ENCODE measurements at regions not wholly inside any gene's neighbourhood (a gene's known extent, or its start where the extent isn't known, plus 50 kb on each side); places are given as distances from the start of the nearest gene placed in this dataset.

DNA sequence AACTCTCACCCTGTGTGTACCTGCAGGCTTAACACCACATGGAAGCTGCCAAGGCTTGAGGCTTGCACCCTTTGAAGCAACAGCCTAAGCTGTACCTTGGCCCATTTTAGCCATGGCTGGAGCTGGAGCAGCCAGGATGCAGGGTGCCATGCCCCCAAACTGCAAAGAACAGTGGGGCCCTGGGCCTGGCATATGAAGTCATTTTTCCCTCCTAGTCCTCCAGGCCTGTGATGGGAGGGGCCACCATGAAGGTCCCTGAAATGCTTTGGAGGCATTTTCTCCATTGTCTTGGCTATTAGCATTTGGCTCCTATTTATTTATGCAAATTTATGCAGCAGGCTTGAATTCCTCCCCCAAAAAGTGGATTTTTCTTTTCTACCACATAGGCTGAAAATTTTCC, 238.4 kb downstream of the CDCA7 start:
- H3K27ac Mint-ChIP-seq: no peak overlapping the region
- H3K36me3 Mint-ChIP-seq (ENCODE audit: low read depth): peaks cover 16% of the 10 kb centered on the region
- H3K27me3 Mint-ChIP-seq (ENCODE audit: insufficient read depth): peaks cover 23% of the 10 kb centered on the region
- TF ChIP-seq, protein P1, sequence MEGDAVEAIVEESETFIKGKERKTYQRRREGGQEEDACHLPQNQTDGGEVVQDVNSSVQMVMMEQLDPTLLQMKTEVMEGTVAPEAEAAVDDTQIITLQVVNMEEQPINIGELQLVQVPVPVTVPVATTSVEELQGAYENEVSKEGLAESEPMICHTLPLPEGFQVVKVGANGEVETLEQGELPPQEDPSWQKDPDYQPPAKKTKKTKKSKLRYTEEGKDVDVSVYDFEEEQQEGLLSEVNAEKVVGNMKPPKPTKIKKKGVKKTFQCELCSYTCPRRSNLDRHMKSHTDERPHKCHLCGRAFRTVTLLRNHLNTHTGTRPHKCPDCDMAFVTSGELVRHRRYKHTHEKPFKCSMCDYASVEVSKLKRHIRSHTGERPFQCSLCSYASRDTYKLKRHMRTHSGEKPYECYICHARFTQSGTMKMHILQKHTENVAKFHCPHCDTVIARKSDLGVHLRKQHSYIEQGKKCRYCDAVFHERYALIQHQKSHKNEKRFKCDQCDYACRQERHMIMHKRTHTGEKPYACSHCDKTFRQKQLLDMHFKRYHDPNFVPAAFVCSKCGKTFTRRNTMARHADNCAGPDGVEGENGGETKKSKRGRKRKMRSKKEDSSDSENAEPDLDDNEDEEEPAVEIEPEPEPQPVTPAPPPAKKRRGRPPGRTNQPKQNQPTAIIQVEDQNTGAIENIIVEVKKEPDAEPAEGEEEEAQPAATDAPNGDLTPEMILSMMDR (IDR thresholded peaks at IDR 0.05): no peak
- H3K4me1 Mint-ChIP-seq (ENCODE audit: low read depth): peaks cover 31% of the 10 kb centered on the region
- H3K9me3 Mint-ChIP-seq: peaks cover 31% of the 10 kb centered on the region
- no peak for DNase-seq
- H3K4me3 Mint-ChIP-seq: no peak overlapping the region

- Mint-ChIP-seq H3K27ac (no peak overlapping the region), H3K9me3 (peaks cover 26% of the 10 kb centered on the region), H3K27me3 (ENCODE audit: insufficient read depth) (peaks cover 29% of the 10 kb centered on the region), H3K4me3 (no peak overlapping the region), H3K36me3 (ENCODE audit: low read depth) (peaks cover 16% of the 10 kb centered on the region), H3K4me1 (ENCODE audit: low read depth) (peaks cover under 1% of the 10 kb centered on the region)
- no peak for DNase-seq
- TF ChIP-seq, protein P1 (IDR thresholded peaks at IDR 0.05): no peak
These were observed 241.6 kb downstream of the CDCA7 start for GRCh38 chr2:173596244-173596643.

DNA sequence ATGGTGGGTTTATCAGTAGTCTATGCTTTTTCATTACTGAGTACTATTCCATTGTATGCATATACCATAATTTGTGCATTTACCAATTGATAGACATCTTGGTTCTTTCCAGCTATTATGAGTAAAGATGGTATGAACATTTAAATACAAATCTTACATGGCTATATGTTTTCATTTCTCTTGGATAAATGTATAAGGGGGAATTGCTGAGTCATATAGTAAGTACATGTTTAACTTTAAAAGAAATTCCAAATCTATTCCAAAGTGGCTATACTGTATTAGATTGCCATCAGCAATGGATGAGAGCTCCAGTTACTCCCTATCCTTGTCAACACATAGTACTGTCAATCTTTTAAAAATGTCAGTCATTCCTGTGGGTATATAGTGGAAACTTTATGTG, 243.9 kb downstream of the CDCA7 start:
- Mint-ChIP-seq H3K4me1 (ENCODE audit: low read depth) (no peaks in the 10 kb centered on the region), H3K27ac (no peak overlapping the region), H3K27me3 (ENCODE audit: insufficient read depth) (peaks cover 26% of the 10 kb centered on the region), H3K4me3 (no peak overlapping the region), H3K36me3 (ENCODE audit: low read depth) (peaks cover 6% of the 10 kb centered on the region), H3K9me3 (peaks cover 7% of the 10 kb centered on the region)
- DNase-seq: no peak
- TF ChIP-seq, protein P1 (IDR thresholded peaks at IDR 0.05): no peak

DNA sequence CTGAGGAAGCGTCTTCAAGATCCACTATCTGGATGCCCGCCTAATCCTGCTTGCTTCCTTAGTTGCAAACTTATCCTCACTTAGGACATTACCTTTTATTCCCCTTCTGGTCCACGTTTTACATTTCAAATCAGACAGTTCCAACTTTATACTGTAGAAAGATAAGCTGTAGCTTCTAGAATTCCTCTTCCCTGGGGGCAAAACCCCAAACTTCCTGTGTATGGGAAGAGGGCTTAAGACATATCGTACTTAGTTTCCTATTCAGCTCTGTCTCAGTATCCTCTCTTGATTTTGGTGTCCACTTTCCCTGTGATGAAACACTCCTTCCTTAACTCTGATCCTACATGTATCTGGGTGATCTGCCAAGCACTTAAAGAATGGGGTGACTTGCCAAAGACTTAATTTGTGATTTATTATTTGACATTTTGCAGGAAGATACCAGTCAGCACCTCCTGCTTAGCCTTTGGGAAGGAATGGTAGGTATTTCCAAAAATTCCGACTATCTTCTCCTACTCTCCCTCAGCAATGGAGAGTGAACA, 245.2 kb downstream of the CDCA7 start:
- Mint-ChIP-seq H3K27ac (no peak overlapping the region), H3K36me3 (ENCODE audit: low read depth) (no peaks in the 10 kb centered on the region), H3K9me3 (no peaks in the 10 kb centered on the region), H3K4me3 (no peak overlapping the region), H3K27me3 (ENCODE audit: insufficient read depth) (peaks cover 15% of the 10 kb centered on the region; the same call in 1 of the 2 replicates), H3K4me1 (ENCODE audit: low read depth) (no peaks in the 10 kb centered on the region)
- DNase-seq: no peak
- TF ChIP-seq, protein P1 (IDR thresholded peaks at IDR 0.05): no peak

DNA sequence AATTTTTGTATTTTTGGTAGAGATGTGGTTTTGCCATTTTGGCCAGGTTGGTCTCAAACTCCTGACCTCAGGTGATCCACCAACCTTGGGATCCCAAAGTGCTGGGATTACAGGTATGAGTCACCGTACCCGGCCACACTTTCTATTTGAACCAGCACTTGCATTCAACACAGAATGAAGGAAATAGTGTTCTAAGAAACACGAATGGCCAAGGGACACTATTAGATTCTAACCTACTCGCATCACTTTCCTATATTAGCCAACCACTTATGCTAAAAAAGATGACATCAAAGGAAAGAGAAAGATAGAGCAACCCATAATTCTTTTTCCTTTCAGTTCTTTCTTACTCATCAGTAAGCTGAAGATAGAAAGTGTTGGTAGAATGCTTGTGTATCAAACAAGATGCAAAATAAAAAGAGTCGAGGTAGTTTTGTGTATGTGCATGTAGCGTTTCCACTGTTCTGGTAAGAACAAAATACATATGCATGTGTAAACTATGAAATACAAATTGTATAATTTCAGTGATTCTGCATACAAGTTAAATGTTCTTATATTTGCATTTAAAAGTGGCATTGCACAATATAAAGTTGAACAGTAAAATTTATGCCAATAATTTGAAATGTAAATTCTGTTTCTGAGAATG, 247.6 kb downstream of the CDCA7 start:
- Mint-ChIP-seq H3K4me1 (ENCODE audit: low read depth) (no peaks in the 10 kb centered on the region), H3K9me3 (no peaks in the 10 kb centered on the region), H3K36me3 (ENCODE audit: low read depth) (no peaks in the 10 kb centered on the region), H3K4me3 (no peak overlapping the region), H3K27me3 (ENCODE audit: insufficient read depth) (peaks cover 13% of the 10 kb centered on the region), H3K27ac (no peak overlapping the region)
- DNase-seq: no peak
- TF ChIP-seq, protein P1 (IDR thresholded peaks at IDR 0.05): no peak

Measured in HFFc6 (cell line).